ENCODE measurements at regions not wholly inside any gene's neighbourhood (a gene's known extent, or its start where the extent isn't known, plus 50 kb on each side); places are given as distances from the start of the nearest gene placed in this dataset.

DNA sequence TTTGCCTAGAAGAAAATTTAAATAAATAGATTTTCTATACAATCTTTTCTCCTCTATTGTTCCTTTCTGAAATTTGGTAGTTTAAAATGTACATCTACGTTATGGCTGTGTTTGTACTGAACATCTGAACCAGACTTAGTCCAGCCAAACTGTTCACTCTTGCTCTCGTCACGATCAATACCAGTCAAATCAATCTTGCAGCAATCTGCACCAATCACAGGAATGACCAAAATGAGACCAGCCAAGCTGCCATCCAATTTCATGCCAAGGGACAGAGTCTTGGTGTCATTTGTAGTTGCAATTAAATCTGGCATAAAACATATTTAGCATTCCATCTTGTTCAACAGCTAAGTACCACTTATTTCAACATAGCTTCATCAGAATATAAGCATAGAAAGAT is 156.6 kb downstream of the IRS2 start:
- no peak for DNase-seq (ENCODE audit: low spot score)

DNA sequence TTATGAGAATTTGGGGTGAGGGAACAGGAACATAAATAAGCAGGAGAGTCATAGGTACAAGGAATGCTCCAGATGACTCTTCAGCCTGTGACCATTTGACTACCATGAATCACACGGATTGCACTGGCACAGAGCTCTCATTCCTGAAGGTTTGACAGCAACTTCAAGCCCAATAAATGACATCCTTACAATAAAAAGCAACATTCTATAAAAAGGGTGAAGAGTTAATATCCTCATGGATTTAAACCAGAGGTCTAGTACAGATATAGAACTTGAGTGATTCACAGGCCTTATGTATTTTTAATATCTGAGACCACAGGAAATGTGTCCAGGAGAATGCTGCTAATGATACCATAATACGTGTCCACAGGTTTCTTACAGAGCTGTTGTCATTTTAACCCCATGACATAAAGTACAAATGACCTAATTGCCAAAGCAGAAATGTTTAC is 158.1 kb downstream of the IRS2 start:
- peak overlapping the region; percentile 81 for H3K27ac Mint-ChIP-seq (ENCODE audit: unreplicated experiment)
- H3K9me3 Mint-ChIP-seq (ENCODE audit: low read depth) = no peaks in the 10 kb centered on the region
- no peak for DNase-seq (ENCODE audit: low spot score)
- TF ChIP-seq, protein P1, sequence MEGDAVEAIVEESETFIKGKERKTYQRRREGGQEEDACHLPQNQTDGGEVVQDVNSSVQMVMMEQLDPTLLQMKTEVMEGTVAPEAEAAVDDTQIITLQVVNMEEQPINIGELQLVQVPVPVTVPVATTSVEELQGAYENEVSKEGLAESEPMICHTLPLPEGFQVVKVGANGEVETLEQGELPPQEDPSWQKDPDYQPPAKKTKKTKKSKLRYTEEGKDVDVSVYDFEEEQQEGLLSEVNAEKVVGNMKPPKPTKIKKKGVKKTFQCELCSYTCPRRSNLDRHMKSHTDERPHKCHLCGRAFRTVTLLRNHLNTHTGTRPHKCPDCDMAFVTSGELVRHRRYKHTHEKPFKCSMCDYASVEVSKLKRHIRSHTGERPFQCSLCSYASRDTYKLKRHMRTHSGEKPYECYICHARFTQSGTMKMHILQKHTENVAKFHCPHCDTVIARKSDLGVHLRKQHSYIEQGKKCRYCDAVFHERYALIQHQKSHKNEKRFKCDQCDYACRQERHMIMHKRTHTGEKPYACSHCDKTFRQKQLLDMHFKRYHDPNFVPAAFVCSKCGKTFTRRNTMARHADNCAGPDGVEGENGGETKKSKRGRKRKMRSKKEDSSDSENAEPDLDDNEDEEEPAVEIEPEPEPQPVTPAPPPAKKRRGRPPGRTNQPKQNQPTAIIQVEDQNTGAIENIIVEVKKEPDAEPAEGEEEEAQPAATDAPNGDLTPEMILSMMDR (IDR thresholded peaks at IDR 0.05) = no peak
- no peaks in the 10 kb centered on the region for H3K27me3 Mint-ChIP-seq (ENCODE audit: low read depth)
- H3K36me3 Mint-ChIP-seq (ENCODE audit: low read depth) = no peaks in the 10 kb centered on the region
- peaks cover 49% of the 10 kb centered on the region for H3K4me1 Mint-ChIP-seq (ENCODE audit: low read depth)
- H3K4me3 Mint-ChIP-seq (ENCODE audit: unreplicated experiment) = no peak overlapping the region

More for the DNA sequence above, 156.6 kb downstream of the IRS2 start:
- Mint-ChIP-seq H3K27ac (ENCODE audit: unreplicated experiment) (no peak overlapping the region), H3K4me1 (ENCODE audit: low read depth) (peaks cover 49% of the 10 kb centered on the region), H3K27me3 (ENCODE audit: low read depth) (no peaks in the 10 kb centered on the region), H3K36me3 (ENCODE audit: low read depth) (no peaks in the 10 kb centered on the region), H3K4me3 (ENCODE audit: unreplicated experiment) (no peak overlapping the region), H3K9me3 (ENCODE audit: low read depth) (peaks cover under 1% of the 10 kb centered on the region)
- TF ChIP-seq, protein P1 (IDR thresholded peaks at IDR 0.05) = no peak

DNA sequence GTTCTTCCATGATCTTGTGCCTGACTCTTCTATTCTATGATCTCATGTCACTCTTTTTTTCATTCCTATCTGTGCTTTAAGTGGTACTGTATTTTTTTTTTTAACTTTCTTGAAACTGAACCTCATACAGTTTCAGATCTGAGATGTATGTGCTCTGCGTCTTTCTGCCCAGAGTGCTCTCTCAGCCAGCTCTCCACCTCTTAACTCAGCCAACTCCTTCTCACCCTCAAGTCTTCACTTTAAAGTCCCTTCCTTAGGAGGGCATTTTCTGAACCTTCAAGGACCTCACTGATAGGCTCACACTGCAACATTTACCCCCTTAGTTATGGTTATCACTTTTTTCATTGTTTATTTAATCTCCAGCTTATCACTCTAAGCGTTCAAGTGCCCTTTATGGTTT is 158.7 kb downstream of the IRS2 start:
- TF ChIP-seq, protein P1 (IDR thresholded peaks at IDR 0.05) = no peak
- H3K9me3 Mint-ChIP-seq (ENCODE audit: low read depth) = no peaks in the 10 kb centered on the region
- H3K4me3 Mint-ChIP-seq (ENCODE audit: unreplicated experiment) = no peak overlapping the region
- H3K4me1 Mint-ChIP-seq (ENCODE audit: low read depth) = peaks cover 45% of the 10 kb centered on the region
- DNase-seq (ENCODE audit: low spot score) = no peak
- H3K36me3 Mint-ChIP-seq (ENCODE audit: low read depth) = no peaks in the 10 kb centered on the region
- no peaks in the 10 kb centered on the region for H3K27me3 Mint-ChIP-seq (ENCODE audit: low read depth)
- peak overlapping the region; percentile 81 for H3K27ac Mint-ChIP-seq (ENCODE audit: unreplicated experiment)

DNA sequence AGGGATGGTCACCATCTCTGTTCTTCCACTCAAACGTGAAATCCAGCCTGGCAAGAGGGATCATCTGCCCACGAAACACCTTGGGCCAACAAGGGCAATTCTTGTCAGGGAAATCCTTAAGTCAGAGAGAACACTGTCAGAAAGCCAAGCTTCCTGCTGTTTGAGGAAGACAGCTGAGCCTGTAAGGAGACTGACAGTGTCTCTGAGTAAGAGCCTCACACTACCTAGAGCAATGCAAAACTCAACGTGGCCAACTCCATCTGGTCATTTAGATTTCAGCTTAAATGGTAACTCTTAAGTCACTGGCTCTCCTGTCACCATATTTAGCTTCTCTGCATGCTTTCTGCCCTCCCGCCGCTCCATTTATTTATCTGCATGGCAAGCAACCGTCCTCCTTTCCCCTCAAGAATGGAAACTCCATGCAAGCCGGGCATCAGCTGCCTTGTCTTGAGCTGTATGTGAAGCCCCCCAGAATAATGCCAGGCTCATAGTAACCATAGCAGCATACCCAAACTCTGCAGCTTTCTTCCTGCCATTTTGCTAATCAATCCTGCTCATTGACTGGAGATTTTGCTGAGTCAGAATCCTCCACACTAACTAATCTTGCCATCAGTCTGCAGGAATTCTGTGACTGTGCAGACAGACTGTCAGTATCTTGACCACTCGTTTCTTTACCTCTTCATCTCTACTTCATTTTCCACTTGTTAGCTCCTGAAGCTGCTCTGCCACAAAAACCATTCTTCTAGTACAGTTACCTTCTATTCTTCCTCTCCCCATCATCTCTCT is 159.8 kb downstream of the IRS2 start:
- Mint-ChIP-seq H3K4me3 (ENCODE audit: unreplicated experiment) (no peak overlapping the region), H3K27ac (ENCODE audit: unreplicated experiment) (no peak overlapping the region), H3K4me1 (ENCODE audit: low read depth) (peaks cover 41% of the 10 kb centered on the region), H3K9me3 (ENCODE audit: low read depth) (no peaks in the 10 kb centered on the region), H3K27me3 (ENCODE audit: low read depth) (no peaks in the 10 kb centered on the region), H3K36me3 (ENCODE audit: low read depth) (no peaks in the 10 kb centered on the region)
- DNase-seq (ENCODE audit: low spot score) = no peak
- TF ChIP-seq, protein P1 (IDR thresholded peaks at IDR 0.05) = no peak

DNA sequence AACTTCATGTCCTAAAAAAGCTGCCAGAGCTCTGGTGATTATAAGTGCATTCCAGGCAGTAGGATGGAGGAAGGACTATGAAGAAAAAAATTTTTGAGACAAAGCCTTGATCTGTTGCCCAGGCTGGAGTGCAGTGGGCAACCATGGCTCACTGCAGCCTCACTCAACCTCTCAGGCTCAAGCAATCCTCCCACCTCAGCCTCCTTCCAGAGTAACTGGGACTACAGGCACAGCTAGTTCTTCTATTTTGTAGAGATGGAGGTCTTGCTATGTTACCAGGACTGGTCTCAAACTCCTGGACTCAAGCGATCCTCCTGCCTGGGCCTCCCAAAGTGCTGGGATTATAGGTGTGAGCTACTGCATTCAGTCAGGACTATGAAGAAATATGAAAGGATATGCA is 161.2 kb downstream of the IRS2 start:
- TF ChIP-seq, protein P1 (IDR thresholded peaks at IDR 0.05) = no peak
- H3K4me1 Mint-ChIP-seq (ENCODE audit: low read depth) = peaks cover 31% of the 10 kb centered on the region
- no peaks in the 10 kb centered on the region for H3K9me3 Mint-ChIP-seq (ENCODE audit: low read depth)
- H3K27me3 Mint-ChIP-seq (ENCODE audit: low read depth) = no peaks in the 10 kb centered on the region
- no peaks in the 10 kb centered on the region for H3K36me3 Mint-ChIP-seq (ENCODE audit: low read depth)
- H3K4me3 Mint-ChIP-seq (ENCODE audit: unreplicated experiment) = no peak overlapping the region
- no peak overlapping the region for H3K27ac Mint-ChIP-seq (ENCODE audit: unreplicated experiment)
- no peak for DNase-seq (ENCODE audit: low spot score)
